DND-41 (cell line): ENCODE measurements at regions not wholly inside any gene's neighbourhood (a gene's known extent, or its start where the extent isn't known, plus 50 kb on each side); places are given as distances from the start of the nearest gene placed in this dataset.

Source experiments
- CTCF ChIP-seq: IDR thresholded peaks from 2 replicates; pipeline ENCODE4 v1.5.1; 2012; ENCODE audit warnings: borderline replicate concordance, low read length, moderate library complexity, mild to moderate bottlenecking; ENCODE audit not compliant: poor library complexity, severe bottlenecking; ENCODE audit errors: extremely low read depth
- EZH2 ChIP-seq: IDR thresholded peaks from 3 replicates; pipeline ENCODE4 v1.6.1; 2012; ENCODE audit warnings: borderline replicate concordance, low read depth, mild to moderate bottlenecking, moderate library complexity, low read length, inconsistent platforms; ENCODE audit not compliant: severe bottlenecking

GRCh38 chr9:89718176-89718575 lies 113.4 kb downstream of the GADD45G start:
- TF ChIP-seq CTCF (no peak), EZH2 (no peak)
